GM19043 (cell line): ENCODE measurements at regions not wholly inside any gene's neighbourhood (a gene's known extent, or its start where the extent isn't known, plus 50 kb on each side); places are given as distances from the start of the nearest gene placed in this dataset.
"Not testable (repeated sequence)": the region's sequence is repeated elsewhere in the genome, so short reads cannot be mapped to it uniquely, and the experiment has no call there.

Experiments
- ATAC-seq: cut with Tn5 transposase; IDR thresholded peaks from one replicate; pipeline ENCODE4 v1.9.1; 2021; ENCODE audit warnings: low read depth; ENCODE audit not compliant: unreplicated experiment

GRCh38 chr1:148211191-148211590 is 59.1 kb upstream of the NBPF11 start:
- ATAC-seq, result not testable (repeated sequence)

GRCh38 chr1:148210624-148211023 is 58.5 kb upstream of the NBPF11 start:
- ATAC-seq, result not testable (repeated sequence)

GRCh38 chr1:148210166-148210565 is 58.1 kb upstream of the NBPF11 start:
- ATAC-seq, result not testable (repeated sequence)

- not testable (repeated sequence) for ATAC-seq
Observed at GRCh38 chr1:148202013-148202412, 49.9 kb upstream of the NBPF11 start.
